SK-N-SH (cell line): ENCODE measurements at regions not wholly inside any gene's neighbourhood (a gene's known extent, or its start where the extent isn't known, plus 50 kb on each side); places are given as distances from the start of the nearest gene placed in this dataset.

Source experiments
- CTCF ChIA-PET: fragments of 300-600, 350-600 bp; formaldehyde crosslinking; extraction: SDS; loops from one replicate; lab custom pipeline; 2021; lab: Yijun Ruan, JAX
- POLR2A ChIA-PET: fragments of 350-600 bp; sonication (Branson Sonifier 250); formaldehyde crosslinking; extraction: SDS; loops from one replicate; lab custom pipeline; 2020; ENCODE audit warnings: antibody characterized with exemption, inconsistent platforms; lab: Yijun Ruan, JAX
- DNase-seq: peaks from one replicate; pipeline ENCODE4 v3.0.0; 2012
- H2AFZ ChIP-seq: fragments of 200-600 bp; sonication (generic); 2 replicates; pipeline ENCODE4 v1.8.1; 2016; ENCODE audit warnings: antibody characterized with exemption, mild to moderate bottlenecking, low read depth
- H3F3A ChIP-seq: fragments of 200-600 bp; sonication (generic); replicated peaks from 2 replicates; pipeline ENCODE3; 2016; ENCODE audit warnings: antibody characterized with exemption, mild to moderate bottlenecking; ENCODE audit not compliant: insufficient read depth
- H3K27ac ChIP-seq, 2 experiments: fragments of 200-500 bp in 1 of 2; fragments of 200-600 bp in 1 of 2; sonication (Bioruptor generic) in 1 of 2; sonication (generic), shearing (Covaris generic) in 1 of 2; 2 replicates each; pipeline versions ENCODE4 v1.5.1 to v1.6.1; 2014 to 2016; ENCODE audit warnings: low read depth in 2 of 2, inconsistent platforms in 1 of 2, low read length in 1 of 2, mild to moderate bottlenecking in 1 of 2, mixed read lengths in 1 of 2
- H3K27me3 ChIP-seq: fragments of 200-600 bp; sonication (generic), shearing (Covaris generic); 2 replicates; pipeline ENCODE4 v1.6.1; 2016; ENCODE audit warnings: mixed run types; ENCODE audit not compliant: insufficient read depth
- H3K36me3 ChIP-seq, 2 experiments: fragments of 200-500 bp in 1 of 2; fragments of 200-600 bp in 1 of 2; sonication (Bioruptor generic) in 1 of 2; sonication (generic) in 1 of 2; replicated peaks in 1 of 2; 2 replicates each; pipeline versions ENCODE3 to v1.5.1; 2014 to 2016; ENCODE audit warnings: low read length in 1 of 2, mild to moderate bottlenecking in 1 of 2; ENCODE audit not compliant: insufficient read depth in 2 of 2, control insufficient read depth in 1 of 2
- H3K4me1 ChIP-seq, 2 experiments: fragments of 200-500 bp in 1 of 2; fragments of 200-600 bp in 1 of 2; sonication (Bioruptor generic) in 1 of 2; sonication (generic), shearing (Covaris generic) in 1 of 2; 2 replicates each; pipeline versions ENCODE4 v1.5.1 to v1.6.1; 2014 to 2016; ENCODE audit warnings: low read depth in 1 of 2, low read length in 1 of 2, mixed run types in 1 of 2; ENCODE audit not compliant: insufficient read depth in 2 of 2, control insufficient read depth in 1 of 2
- H3K4me2 ChIP-seq: fragments of 200-600 bp; sonication (generic), shearing (Covaris generic); 2 replicates; pipeline ENCODE4 v1.6.1; 2017; ENCODE audit warnings: mixed run types
- H3K4me3 ChIP-seq, 2 experiments: fragments of 200-500 bp in 1 of 2; fragments of 200-600 bp in 1 of 2; sonication (Bioruptor generic) in 1 of 2; sonication (generic), shearing (Covaris generic) in 1 of 2; 2 replicates each; pipeline versions ENCODE4 v1.5.1 to v1.8.1; 2014 to 2016; ENCODE audit warnings: low read depth in 2 of 2, inconsistent platforms in 1 of 2, low read length in 1 of 2, mild to moderate bottlenecking in 1 of 2, mixed read lengths in 1 of 2, moderate library complexity in 1 of 2
- H3K79me2 ChIP-seq: fragments of 200-600 bp; sonication (generic); 2 replicates; pipeline ENCODE4 v1.8.1; 2017; ENCODE audit warnings: mild to moderate bottlenecking; ENCODE audit not compliant: insufficient read depth
- H3K9ac ChIP-seq: fragments of 200-600 bp; sonication (generic); 2 replicates; pipeline ENCODE4 v1.6.1; 2017; ENCODE audit warnings: mixed run types
- H3K9me2 ChIP-seq: fragments of 200-600 bp; sonication (generic); 2 replicates; pipeline ENCODE4 v1.6.1; 2017; ENCODE audit warnings: mixed run types
- H3K9me3 ChIP-seq: fragments of 200-600 bp; sonication (generic); 2 replicates; pipeline ENCODE4 v1.6.1; 2017; ENCODE audit warnings: mixed run types, mild to moderate bottlenecking, moderate library complexity
- H4K20me1 ChIP-seq: fragments of 200-600 bp; sonication (generic); 2 replicates; pipeline ENCODE4 v1.6.1; 2017; ENCODE audit warnings: mild to moderate bottlenecking, mixed run types; ENCODE audit not compliant: insufficient read depth
- ELF1 ChIP-seq: IDR thresholded peaks from 2 replicates; pipeline ENCODE4 v1.4.0; 2012
- EZH2phosphoT487 ChIP-seq: fragments of 200-600 bp; sonication (generic); IDR thresholded peaks from 2 replicates; pipeline ENCODE4 v1.6.1; 2017; ENCODE audit warnings: low read depth, mixed run types, mild to moderate bottlenecking, antibody characterized with exemption, moderate library complexity, borderline replicate concordance
- FOXJ3 ChIP-seq: sonication (generic); formaldehyde crosslinking; IDR thresholded peaks from 2 replicates; pipeline ENCODE4 v1.5.1; 2020; ENCODE audit warnings: mild to moderate bottlenecking, missing genetic modification reagents
- GATA2 ChIP-seq: sonication (generic); formaldehyde crosslinking; IDR thresholded peaks from 2 replicates; pipeline ENCODE4 v1.5.0; 2020; ENCODE audit warnings: mild to moderate bottlenecking, missing genetic modification reagents
- MXI1 ChIP-seq: IDR thresholded peaks from 2 replicates; pipeline ENCODE4 v1.6.1; 2012; ENCODE audit warnings: mild to moderate bottlenecking, low read depth, low read length, improper control_type of control experiment
- RAD21 ChIP-seq: IDR thresholded peaks from 2 replicates; pipeline ENCODE4 v1.6.1; 2012; ENCODE audit warnings: mild to moderate bottlenecking, low read length
- RCOR1 ChIP-seq: fragments of 150-350 bp; IDR thresholded peaks from 2 replicates; pipeline ENCODE4 v1.6.1; 2017; ENCODE audit warnings: antibody characterized with exemption, low read length
- TCF12 ChIP-seq: IDR thresholded peaks from 2 replicates; pipeline ENCODE4 v1.4.0; 2012
- ZBTB33 ChIP-seq: IDR thresholded peaks from 2 replicates; pipeline ENCODE4 v1.4.0; 2012; ENCODE audit warnings: low read depth, borderline replicate concordance
- WGBS: methylation state at CpG from one replicate; pipeline ENCODE4 v1.1.6; 2017; ENCODE audit warnings: low lambda C conversion rate; 5-methylcytosine and 5-hydroxymethylcytosine counted together

DNA sequence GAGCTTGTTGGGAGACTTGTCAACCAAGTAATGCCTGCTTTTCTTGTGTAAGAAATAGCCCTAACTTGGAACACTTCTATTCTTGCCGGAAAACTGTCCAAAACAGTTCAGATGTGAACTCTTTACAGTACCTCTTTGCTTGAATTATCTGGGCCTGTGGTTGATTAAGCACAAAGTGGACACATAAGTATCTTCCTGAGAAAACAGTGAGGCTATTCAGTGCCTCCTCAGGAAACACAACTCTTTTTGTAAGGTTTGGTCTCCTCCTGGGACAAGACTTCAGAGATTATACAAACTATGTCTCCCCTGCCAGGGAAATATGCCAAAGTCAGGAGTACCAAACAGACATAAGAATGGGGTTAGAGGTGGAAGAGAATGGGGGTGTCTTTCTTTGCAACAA is 127.7 kb downstream of the LACC1 start:
- H3K4me3 ChIP-seq, result no peak overlapping the region
- CTCF ChIA-PET, result interaction anchor here (1.3 kb wide), 1 partner anchor 10 kb away, joined by 3 read pairs; no protein-coding TSS in a partner anchor

DNA sequence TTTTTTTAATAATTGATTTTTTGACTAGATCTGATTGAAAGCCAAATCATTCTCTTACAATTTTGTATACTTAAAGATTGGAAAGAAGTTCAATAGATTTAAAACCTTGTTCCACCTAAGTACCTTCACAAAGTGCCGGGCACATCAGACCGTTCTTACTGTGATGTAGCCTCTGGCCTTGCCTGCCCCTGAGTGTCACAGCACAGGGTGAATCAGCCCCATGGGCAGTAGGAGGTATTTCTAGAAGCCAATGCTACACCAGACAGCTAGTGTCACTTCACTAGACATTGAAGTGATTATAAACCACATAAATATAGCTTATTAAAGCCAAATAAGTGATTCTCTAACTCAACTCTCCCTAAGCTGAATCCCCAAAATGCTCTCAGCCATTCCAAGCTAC is 131.3 kb downstream of the LACC1 start:
- H3K79me2 ChIP-seq, result no peaks in the 10 kb centered on the region
- no peak overlapping the region for H3K27ac ChIP-seq
- H3K9ac ChIP-seq, result no peak overlapping the region
- no peak overlapping the region for H3K4me3 ChIP-seq
- no peak overlapping the region for H3K4me2 ChIP-seq
- no peaks in the 10 kb centered on the region for H3K9me2 ChIP-seq
- no peaks in the 10 kb centered on the region for H4K20me1 ChIP-seq
- WGBS, result 93% methylated on average over 2 of the region's 2 CpGs
- ChIA-PET POLR2A (no interaction called here), CTCF (interaction anchor here (1.0 to 1.3 kb wide), 2 partner anchors 24 to 106 kb away, joined by 3 to 5 read pairs; no protein-coding TSS in a partner anchor)
- H3F3A ChIP-seq, result peaks cover 6% of the 10 kb centered on the region
- H3K4me1 ChIP-seq, result peaks cover 0 to 7% of the 10 kb centered on the region in 2 experiments; a peak in 2 of 4 replicates
- no peak overlapping the region for H2AFZ ChIP-seq
- TF ChIP-seq MXI1 (no peak), RAD21 (no peak), TCF12 (no peak), ZBTB33 (no peak)
- H3K9me3 ChIP-seq, result no peaks in the 10 kb centered on the region
- no peak for DNase-seq
- H3K27me3 ChIP-seq, result no peaks in the 10 kb centered on the region
- H3K36me3 ChIP-seq, result no peaks in the 10 kb centered on the region

More for the DNA sequence above, 127.7 kb downstream of the LACC1 start:
- 78% methylated on average over 1 of the region's 1 CpG for WGBS
- no peaks in the 10 kb centered on the region for H3F3A ChIP-seq
- H4K20me1 ChIP-seq, result no peaks in the 10 kb centered on the region
- H3K9me3 ChIP-seq, result no peaks in the 10 kb centered on the region
- no peaks in the 10 kb centered on the region for H3K9me2 ChIP-seq
- DNase-seq, result no peak
- H3K27ac ChIP-seq, result no peak overlapping the region
- POLR2A ChIA-PET, result no interaction called here
- no peak for TF ChIP-seq FOXJ3 (CRISPR knock-in tag)
- no peak for TF ChIP-seq EZH2phosphoT487
- TF ChIP-seq ELF1, result no peak
- TF ChIP-seq GATA2 (CRISPR knock-in tag), result no peak
- TF ChIP-seq RCOR1, result no peak
- no peak overlapping the region for H3K9ac ChIP-seq
- no peak overlapping the region for H2AFZ ChIP-seq
- peaks cover 0 to 11% of the 10 kb centered on the region in 2 experiments; a peak in 3 of 4 replicates for H3K4me1 ChIP-seq
- H3K79me2 ChIP-seq, result no peaks in the 10 kb centered on the region
- no peaks in the 10 kb centered on the region for H3K36me3 ChIP-seq
- no peak overlapping the region for H3K4me2 ChIP-seq
- H3K27me3 ChIP-seq, result no peaks in the 10 kb centered on the region
